HG02798 (cell line): ENCODE measurements at regions not wholly inside any gene's neighbourhood (a gene's known extent, or its start where the extent isn't known, plus 50 kb on each side); places are given as distances from the start of the nearest gene placed in this dataset.

Experiments
- ATAC-seq: cut with Tn5 transposase; IDR thresholded peaks from one replicate; pipeline ENCODE4 v1.9.1; 2021; ENCODE audit warnings: mild to moderate bottlenecking; ENCODE audit not compliant: unreplicated experiment, poor library complexity

- no peak for ATAC-seq
Observed at GRCh38 chr14:66432334-66432733, 53.8 kb upstream of the CCDC196 start.

- no peak for ATAC-seq
Observed at GRCh38 chr14:66434464-66434863, 51.7 kb upstream of the CCDC196 start.

GRCh38 chr14:66435683-66436082 lies 50.5 kb upstream of the CCDC196 start:
- no peak for ATAC-seq
